Endothelial cell (in vitro differentiated cells): ENCODE measurements at regions not wholly inside any gene's neighbourhood (a gene's known extent, or its start where the extent isn't known, plus 50 kb on each side); places are given as distances from the start of the nearest gene placed in this dataset.
"Not testable (repeated sequence)": the region's sequence is repeated elsewhere in the genome, so short reads cannot be mapped to it uniquely, and the experiment has no call there.

ENCODE experiments used
- DNase-seq: peaks from one replicate; pipeline ENCODE4 v3.0.0; 2021; ENCODE audit warnings: low spot score
- H3K27ac Mint-ChIP-seq: one replicate; pipeline ENCODE4 v1.8.0; 2021; ENCODE audit warnings: mixed read lengths, inconsistent platforms; ENCODE audit not compliant: unreplicated experiment
- H3K27me3 Mint-ChIP-seq: one replicate; pipeline ENCODE4 v1.8.0; 2021; ENCODE audit warnings: mild to moderate bottlenecking, moderate library complexity, mixed read lengths, inconsistent platforms; ENCODE audit not compliant: unreplicated experiment
- H3K36me3 Mint-ChIP-seq: one replicate; pipeline ENCODE4 v1.8.0; 2021; ENCODE audit warnings: mild to moderate bottlenecking, low read depth, mixed read lengths, inconsistent platforms; ENCODE audit not compliant: unreplicated experiment
- H3K4me1 Mint-ChIP-seq: one replicate; pipeline ENCODE4 v1.8.0; 2021; ENCODE audit warnings: mild to moderate bottlenecking, mixed read lengths, inconsistent platforms; ENCODE audit not compliant: unreplicated experiment
- H3K4me3 Mint-ChIP-seq: one replicate; pipeline ENCODE4 v1.8.0; 2021; ENCODE audit warnings: mild to moderate bottlenecking, mixed read lengths, inconsistent platforms; ENCODE audit not compliant: unreplicated experiment
- H3K9me3 Mint-ChIP-seq: one replicate; pipeline ENCODE4 v1.8.0; 2021; ENCODE audit warnings: mixed read lengths, inconsistent platforms; ENCODE audit not compliant: unreplicated experiment
- CTCF ChIP-seq: fragments of 200-600 bp; sonication (generic); IDR thresholded peaks from one replicate; pipeline ENCODE4 v1.5.0; 2021; ENCODE audit warnings: antibody characterized with exemption; ENCODE audit not compliant: unreplicated experiment

GRCh38 chr12:97643924-97644323, 181.3 kb downstream of the RMST start:
- Mint-ChIP-seq H3K4me3 (no peak overlapping the region), H3K9me3 (no peaks in the 10 kb centered on the region), H3K4me1 (no peaks in the 10 kb centered on the region)

GRCh38 chr12:97645726-97646125, 183.1 kb downstream of the RMST start:
- TF ChIP-seq CTCF: no peak
- Mint-ChIP-seq H3K4me3 (no peak overlapping the region), H3K9me3 (no peaks in the 10 kb centered on the region), H3K36me3 (no peaks in the 10 kb centered on the region), H3K4me1 (no peaks in the 10 kb centered on the region), H3K27ac (no peak overlapping the region), H3K27me3 (peaks cover 6% of the 10 kb centered on the region)
- DNase-seq: no peak

More at GRCh38 chr12:97643924-97644323, 181.3 kb downstream of the RMST start:
- Mint-ChIP-seq H3K27me3 (peaks cover 6% of the 10 kb centered on the region), H3K27ac (no peak overlapping the region), H3K36me3 (no peaks in the 10 kb centered on the region)
- no peak for DNase-seq
- no peak for TF ChIP-seq CTCF

- H3K4me3 Mint-ChIP-seq: no peak overlapping the region
- no peaks in the 10 kb centered on the region for H3K36me3 Mint-ChIP-seq
- no peaks in the 10 kb centered on the region for H3K4me1 Mint-ChIP-seq
- H3K27me3 Mint-ChIP-seq: peaks cover 6% of the 10 kb centered on the region
- no peak for DNase-seq
- no peak overlapping the region for H3K27ac Mint-ChIP-seq
- H3K9me3 Mint-ChIP-seq: no peaks in the 10 kb centered on the region
- no peak for TF ChIP-seq CTCF
Observed at GRCh38 chr12:97647142-97647541, 184.5 kb downstream of the RMST start.

GRCh38 chr12:97650242-97650641, 187.6 kb downstream of the RMST start:
- no peak overlapping the region for H3K4me3 Mint-ChIP-seq
- H3K9me3 Mint-ChIP-seq: no peaks in the 10 kb centered on the region
- TF ChIP-seq CTCF: no peak
- H3K36me3 Mint-ChIP-seq: no peaks in the 10 kb centered on the region
- no peak overlapping the region for H3K27ac Mint-ChIP-seq
- DNase-seq: no peak
- no peaks in the 10 kb centered on the region for H3K4me1 Mint-ChIP-seq
- H3K27me3 Mint-ChIP-seq: peaks cover 6% of the 10 kb centered on the region

- not testable (repeated sequence) for H3K9me3 Mint-ChIP-seq, H3K27ac Mint-ChIP-seq, H3K4me1 Mint-ChIP-seq, H3K36me3 Mint-ChIP-seq, H3K27me3 Mint-ChIP-seq, H3K4me3 Mint-ChIP-seq, DNase-seq
Observed at GRCh38 chr12:97656548-97656947, 193.9 kb downstream of the RMST start.
